ENCODE measurements at regions not wholly inside any gene's neighbourhood (a gene's known extent, or its start where the extent isn't known, plus 50 kb on each side); places are given as distances from the start of the nearest gene placed in this dataset.

DNA sequence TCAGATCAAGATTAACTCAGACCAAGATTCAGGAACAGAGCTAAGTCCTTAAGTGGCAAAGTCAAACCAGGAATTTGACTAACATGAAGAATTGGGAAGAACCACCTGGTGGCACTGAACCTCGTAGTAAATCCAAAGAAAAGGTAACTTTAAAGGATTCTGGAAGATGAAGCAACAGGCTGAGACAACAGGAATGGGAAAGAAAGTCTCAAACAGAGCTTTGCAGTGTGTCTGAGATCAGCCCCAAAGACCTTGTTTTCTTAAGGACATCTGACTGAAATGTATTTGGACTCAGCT, 126.1 kb downstream of the ASB9 start:
- no peak for TF ChIP-seq YY1 (IDR thresholded peaks at IDR 0.05; ENCODE audit: insufficient read depth, insufficient read length)
- no peak for TF ChIP-seq SUZ12 (IDR thresholded peaks at IDR 0.05; ENCODE audit: extremely low read depth, insufficient read depth, insufficient read length)

Data from NT2/D1 (cell line).